IMR-90 (cell line): ENCODE measurements at regions not wholly inside any gene's neighbourhood (a gene's known extent, or its start where the extent isn't known, plus 50 kb on each side); places are given as distances from the start of the nearest gene placed in this dataset.

ENCODE experiments used
- ATAC-seq: fragments of 200-7000 bp; cut with Tn5 transposase; 2 replicates; pipeline ENCODE4 v1.9.1; 2020; ENCODE audit warnings: low read depth, mild to moderate bottlenecking, moderate library complexity
- BruUV-seq: library from RNA; stranded (reverse); fragments of 400-500 nt; replicated peaks from 2 replicates; lab custom pipeline; 2021; lab: Mats Ljungman, UMichigan
- CTCF ChIA-PET: fragments of 300-600 bp; formaldehyde crosslinking; extraction: SDS; loops from one replicate; lab custom pipeline; 2021; ENCODE audit warnings: antibody characterized with exemption; lab: Yijun Ruan, JAX
- POLR2A ChIA-PET: fragments of 300-600 bp; sonication (Branson Sonifier 250); formaldehyde crosslinking; loops from one replicate; lab custom pipeline; 2022; ENCODE audit warnings: antibody characterized with exemption; ENCODE audit not compliant: unreplicated experiment; lab: Charles Lee
- DNase-seq: peaks from one replicate; pipeline ENCODE4 v3.0.0; 2013
- H2AFZ ChIP-seq: replicated peaks from 2 replicates; pipeline ENCODE3; 2013; ENCODE audit warnings: low read length, mild to moderate bottlenecking; ENCODE audit not compliant: poor library complexity
- H2AK5ac ChIP-seq: 2 replicates; pipeline ENCODE4 v1.6.1; 2013; ENCODE audit warnings: low read depth, low read length, inconsistent platforms
- H2AK9ac ChIP-seq: replicated peaks from 2 replicates; pipeline ENCODE3; 2013; ENCODE audit warnings: mild to moderate bottlenecking, low read depth, low read length, moderate library complexity; ENCODE audit not compliant: poor library complexity
- H2BK120ac ChIP-seq: 2 replicates; pipeline ENCODE4 v1.6.1; 2013; ENCODE audit warnings: low read depth, low read length, inconsistent platforms
- H2BK15ac ChIP-seq: 3 replicates; pipeline ENCODE4 v1.6.1; 2013; ENCODE audit warnings: low read depth, low read length, inconsistent platforms
- H2BK20ac ChIP-seq: 2 replicates; pipeline ENCODE4 v1.6.1; 2013; ENCODE audit warnings: low read depth, mild to moderate bottlenecking, inconsistent platforms, low read length, moderate library complexity
- H2BK5ac ChIP-seq: 2 replicates; pipeline ENCODE4 v1.6.1; 2013; ENCODE audit warnings: mild to moderate bottlenecking, low read depth, low read length, inconsistent platforms; ENCODE audit not compliant: poor library complexity, severe bottlenecking
- H3K14ac ChIP-seq: replicated peaks from 2 replicates; pipeline ENCODE4 v1.6.1; 2013; ENCODE audit warnings: low read depth, low read length, inconsistent platforms
- H3K18ac ChIP-seq: 2 replicates; pipeline ENCODE4 v1.6.1; 2013; ENCODE audit warnings: low read depth, low read length, control low read depth
- H3K23ac ChIP-seq: 2 replicates; pipeline ENCODE4 v1.6.1; 2013; ENCODE audit warnings: low read depth, low read length, inconsistent platforms
- H3K27ac ChIP-seq: 2 replicates; pipeline ENCODE4 v1.5.1; 2013; ENCODE audit warnings: mild to moderate bottlenecking, control low read depth, low read length; ENCODE audit not compliant: insufficient read depth
- H3K27me3 ChIP-seq: 2 replicates; pipeline ENCODE4 v1.6.1; 2013; ENCODE audit warnings: low read length; ENCODE audit not compliant: control insufficient read depth, insufficient read depth
- H3K36me3 ChIP-seq: 2 replicates; pipeline ENCODE4 v1.6.1; 2013; ENCODE audit warnings: low read length, mixed read lengths; ENCODE audit not compliant: control insufficient read depth, insufficient read depth
- H3K4ac ChIP-seq: 2 replicates; pipeline ENCODE4 v1.6.1; 2013; ENCODE audit warnings: low read depth, low read length, inconsistent platforms
- H3K4me1 ChIP-seq: 2 replicates; pipeline ENCODE4 v1.6.1; 2013; ENCODE audit warnings: low read length, mixed read lengths; ENCODE audit not compliant: control insufficient read depth, insufficient read depth
- H3K4me2 ChIP-seq: 2 replicates; pipeline ENCODE4 v1.6.1; 2013; ENCODE audit warnings: low read depth, mild to moderate bottlenecking, control low read depth, low read length, moderate library complexity
- H3K4me3 ChIP-seq: 2 replicates; pipeline ENCODE4 v1.5.1; 2013; ENCODE audit warnings: low read depth, mild to moderate bottlenecking, control low read depth, low read length, moderate library complexity; ENCODE audit not compliant: insufficient read depth
- H3K56ac ChIP-seq: 2 replicates; pipeline ENCODE4 v1.6.1; 2013; ENCODE audit warnings: low read length, inconsistent platforms; ENCODE audit not compliant: insufficient read depth; ENCODE audit errors: extremely low read depth
- H3K79me1 ChIP-seq, 2 experiments: 2 replicates each; pipeline ENCODE4 v1.6.1; 2013; ENCODE audit warnings: low read length in 2 of 2, inconsistent platforms in 1 of 2, low read depth in 1 of 2
- H3K9ac ChIP-seq: 2 replicates; pipeline ENCODE4 v1.6.1; 2013; ENCODE audit warnings: low read depth, low read length, control low read depth
- H3K9me1 ChIP-seq: 2 replicates; pipeline ENCODE4 v1.6.1; 2013; ENCODE audit warnings: low read length, inconsistent platforms; ENCODE audit not compliant: insufficient read depth
- H3K9me3 ChIP-seq: 2 replicates; pipeline ENCODE4 v1.6.1; 2013; ENCODE audit warnings: low read length; ENCODE audit not compliant: control insufficient read depth, insufficient read depth
- H4K20me1 ChIP-seq: 2 replicates; pipeline ENCODE4 v1.6.1; 2013; ENCODE audit warnings: low read length, inconsistent platforms; ENCODE audit not compliant: insufficient read depth
- H4K5ac ChIP-seq: 2 replicates; pipeline ENCODE4 v1.6.1; 2013; ENCODE audit warnings: mild to moderate bottlenecking, low read depth, low read length, control low read depth
- H4K8ac ChIP-seq, 2 experiments: 2 replicates each; pipeline ENCODE4 v1.6.1; 2013; ENCODE audit warnings: low read depth in 2 of 2, low read length in 2 of 2, control low read depth in 1 of 2, inconsistent platforms in 1 of 2
- H4K91ac ChIP-seq: 2 replicates; pipeline ENCODE4 v1.6.1; 2013; ENCODE audit warnings: low read depth, low read length, inconsistent platforms; ENCODE audit not compliant: insufficient read depth
- CEBPB ChIP-seq: IDR thresholded peaks from 2 replicates; pipeline ENCODE4 v1.6.1; 2012; ENCODE audit warnings: low read depth, low read length, improper control_type of control experiment
- FOS ChIP-seq: fragments of 150-350 bp; IDR thresholded peaks from 2 replicates; pipeline ENCODE4 v1.6.1; 2016; ENCODE audit warnings: low read depth, low read length
- NFE2L2 ChIP-seq: fragments of 150-350 bp; IDR thresholded peaks from 2 replicates; pipeline ENCODE4 v1.6.1; 2016; ENCODE audit warnings: low read depth, mild to moderate bottlenecking, low read length
- RAD21 ChIP-seq: IDR thresholded peaks from 2 replicates; pipeline ENCODE4 v1.6.1; 2012; ENCODE audit warnings: low read length, improper control_type of control experiment
- RCOR1 ChIP-seq: IDR thresholded peaks from 2 replicates; pipeline ENCODE4 v1.6.1; 2012; ENCODE audit warnings: mild to moderate bottlenecking, low read length, improper control_type of control experiment; ENCODE audit not compliant: insufficient replicate concordance
- WGBS, 2 experiments: methylation state at CpG; one replicate each; pipeline versions ENCODE4 v1.1.5 to v1.1.7; 2013; ENCODE audit warnings: missing lambda C conversion rate in 2 of 2; ENCODE audit not compliant: insufficient read length in 1 of 2; ENCODE audit errors: extremely low coverage in 2 of 2; 5-methylcytosine and 5-hydroxymethylcytosine counted together
- dilution Hi-C: fragments of 300-500 bp; cut with HindIII; formaldehyde crosslinking; loops from one replicate; pipeline ENCODE4 v1.14.3; 2018; ENCODE audit warnings: low sequenced_read_pairs; ENCODE audit not compliant: unreplicated experiment
- in situ Hi-C: fragments of 300-500 bp; cut with MboI; formaldehyde crosslinking; loops from 3 replicates; pipeline ENCODE4 v1.14.3; 2019; ENCODE audit warnings: low sequenced_read_pairs, inconsistent platforms, mixed read lengths
- intact Hi-C: fragments of 100-400 bp; cut with micrococcal nuclease; formaldehyde crosslinking; loops from 2 replicates; pipeline ENCODE4 v1.10.0; 2022
- TF ChIP-seq, protein P1 (sequence below): fragments of 150-350 bp; IDR thresholded peaks from 2 replicates; pipeline ENCODE4 v1.6.1; 2016; ENCODE audit warnings: low read depth, mild to moderate bottlenecking, low read length, moderate library complexity, borderline replicate concordance

DNA sequence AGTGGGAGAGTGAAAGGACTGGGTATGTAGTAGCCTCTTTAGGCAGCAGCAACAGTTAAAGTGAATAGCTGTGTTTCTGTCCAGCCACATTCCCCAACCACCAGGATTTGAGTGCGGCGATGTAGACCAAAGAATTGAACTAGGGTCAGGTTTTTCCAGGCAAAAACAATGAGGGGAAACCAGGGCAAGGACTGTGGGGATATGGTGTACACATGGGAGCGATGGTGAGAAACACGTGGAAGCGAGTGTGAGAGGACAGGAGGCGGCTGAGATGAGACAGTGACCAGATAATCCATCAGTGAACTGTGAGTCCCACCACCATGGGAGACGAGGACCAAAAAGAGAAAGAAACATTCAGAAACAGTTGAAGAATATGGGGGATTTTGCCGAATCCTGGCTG lies 409.5 kb downstream of the TSN start:
- H3K4ac ChIP-seq = no peak overlapping the region
- H3K36me3 ChIP-seq = no peaks in the 10 kb centered on the region
- no peak overlapping the region for H2BK120ac ChIP-seq
- no peak overlapping the region for H3K4me3 ChIP-seq
- ChIA-PET POLR2A (no interaction called here), CTCF (no interaction called here)
- H3K9me3 ChIP-seq = no peaks in the 10 kb centered on the region
- H3K56ac ChIP-seq = no peak overlapping the region
- dilution Hi-C loops = no loop called here
- H2BK20ac ChIP-seq = no peak overlapping the region
- no peak overlapping the region for H3K27ac ChIP-seq
- H4K5ac ChIP-seq = no peak overlapping the region
- no peaks in the 10 kb centered on the region for H3K27me3 ChIP-seq
- ATAC-seq (no peak), DNase-seq (no peak)
- no peak overlapping the region for H3K14ac ChIP-seq
- H4K8ac ChIP-seq = no peak overlapping the region
- H2BK15ac ChIP-seq = no peak overlapping the region
- no peak overlapping the region for H4K91ac ChIP-seq
- no peak overlapping the region for H3K18ac ChIP-seq
- H4K20me1 ChIP-seq = no peaks in the 10 kb centered on the region
- H2AK5ac ChIP-seq = no peak overlapping the region
- no peaks in the 10 kb centered on the region for H3K9me1 ChIP-seq
- no TSS peak for BruUV-seq
- H2BK5ac ChIP-seq = no peak overlapping the region
- H2AK9ac ChIP-seq = no peak overlapping the region
- WGBS, 2 experiments = 52% methylated on average over 2 of the region's 8 CpGs; no CpG with 5 or more reads in 1 of the 2 experiments
- in situ Hi-C loops = no loop called here
- no peak overlapping the region for H3K23ac ChIP-seq
- H3K4me2 ChIP-seq = no peak overlapping the region
- no peaks in the 10 kb centered on the region for H3K4me1 ChIP-seq
- H3K9ac ChIP-seq = no peak overlapping the region
- H3K79me1 ChIP-seq = no peaks in the 10 kb centered on the region
- no peak overlapping the region for H2AFZ ChIP-seq
- TF ChIP-seq, protein P1, sequence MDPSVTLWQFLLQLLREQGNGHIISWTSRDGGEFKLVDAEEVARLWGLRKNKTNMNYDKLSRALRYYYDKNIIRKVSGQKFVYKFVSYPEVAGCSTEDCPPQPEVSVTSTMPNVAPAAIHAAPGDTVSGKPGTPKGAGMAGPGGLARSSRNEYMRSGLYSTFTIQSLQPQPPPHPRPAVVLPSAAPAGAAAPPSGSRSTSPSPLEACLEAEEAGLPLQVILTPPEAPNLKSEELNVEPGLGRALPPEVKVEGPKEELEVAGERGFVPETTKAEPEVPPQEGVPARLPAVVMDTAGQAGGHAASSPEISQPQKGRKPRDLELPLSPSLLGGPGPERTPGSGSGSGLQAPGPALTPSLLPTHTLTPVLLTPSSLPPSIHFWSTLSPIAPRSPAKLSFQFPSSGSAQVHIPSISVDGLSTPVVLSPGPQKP = no peak
- TF ChIP-seq RCOR1 = no peak
- no peak for TF ChIP-seq CEBPB
- no peak for TF ChIP-seq FOS
- TF ChIP-seq RAD21 = no peak
- no peak for TF ChIP-seq NFE2L2
- intact Hi-C loops = no loop called here
